AG20443 (cell line): ENCODE measurements at regions not wholly inside any gene's neighbourhood (a gene's known extent, or its start where the extent isn't known, plus 50 kb on each side); places are given as distances from the start of the nearest gene placed in this dataset.
A peak's percentile ranks its signal among the peaks of the same experiment; 100 is the strongest.
"Not testable (repeated sequence)": the region's sequence is repeated elsewhere in the genome, so short reads cannot be mapped to it uniquely, and the experiment has no call there.

Source experiments
- DNase-seq: peaks from one replicate; pipeline ENCODE4 v3.0.0; 2012; ENCODE audit warnings: low spot score, mixed read lengths

DNA sequence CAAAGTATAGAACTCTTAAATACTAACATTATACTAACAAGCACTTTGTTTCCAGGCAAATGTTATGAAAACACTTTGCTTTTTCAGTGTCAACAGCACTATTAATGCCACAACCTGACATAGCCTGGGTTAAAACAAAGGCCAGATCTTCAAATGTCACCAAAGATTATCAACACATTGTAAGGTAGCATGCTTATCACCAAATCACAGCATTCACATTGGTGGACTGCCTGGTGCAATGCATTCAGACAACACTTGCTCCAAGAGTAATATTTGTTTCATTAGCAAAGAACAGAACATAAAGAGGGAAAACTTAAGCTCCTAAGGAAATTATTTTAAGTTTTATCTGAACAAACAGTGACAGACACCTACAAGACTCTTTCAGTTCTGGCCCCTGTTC is 1361.2 kb downstream of the CDH8 start:
- no peak for DNase-seq

DNA sequence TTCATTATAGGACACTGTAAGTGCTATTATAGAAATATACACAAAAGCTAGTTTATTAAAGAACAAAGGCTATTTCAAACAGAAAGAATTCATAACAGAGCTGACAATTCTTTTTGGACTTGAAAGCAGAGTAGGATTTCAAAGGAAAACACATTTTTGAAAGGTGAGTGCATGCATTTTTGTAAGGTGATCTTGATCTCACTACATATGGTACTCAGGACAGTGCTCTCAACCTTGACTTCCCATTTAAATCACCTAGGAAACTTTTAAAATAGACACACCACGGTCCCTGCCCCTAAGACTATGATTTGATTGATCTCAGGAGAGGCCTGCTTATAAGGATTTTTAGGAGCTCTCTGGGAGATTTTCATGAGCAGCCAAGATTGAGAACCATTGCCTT is 1362.0 kb downstream of the CDH8 start:
- no peak for DNase-seq

DNA sequence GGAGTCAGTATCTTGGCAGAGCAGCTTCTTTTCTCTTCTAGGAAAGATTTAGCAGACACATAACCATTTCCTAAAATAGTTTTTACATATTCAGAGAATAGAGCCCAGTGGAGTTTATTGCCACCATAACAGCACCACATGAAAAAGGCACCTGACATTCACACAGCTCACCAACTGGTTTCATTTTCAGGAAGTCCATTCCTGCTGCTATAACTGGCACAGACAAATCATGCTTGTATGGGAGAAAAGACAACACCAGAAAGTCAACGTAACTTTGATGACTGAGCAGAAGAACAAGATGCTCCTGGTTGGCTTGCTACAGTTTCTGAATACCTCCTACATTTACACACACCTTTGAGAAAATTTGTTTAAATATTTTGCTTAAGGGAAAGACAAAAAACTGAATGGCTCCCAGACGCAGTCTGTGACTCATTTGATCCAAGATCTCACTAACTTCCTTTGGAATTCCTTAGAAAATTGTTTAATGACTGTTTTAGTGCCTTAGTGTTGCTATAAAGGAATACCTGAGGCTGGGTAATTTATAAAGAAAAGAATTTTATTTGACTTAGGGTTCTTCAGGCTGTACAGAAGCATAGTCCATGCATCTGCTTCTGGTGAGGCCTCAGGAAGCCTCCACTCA is 1380.6 kb downstream of the CDH8 start:
- no peak for DNase-seq

GRCh38 chr16:60651346-60651745 is 1384.9 kb downstream of the CDH8 start:
- peak; percentile 14 for DNase-seq

- DNase-seq = no peak
These were observed 1387.9 kb downstream of the CDH8 start for GRCh38 chr16:60648290-60648689.

DNA sequence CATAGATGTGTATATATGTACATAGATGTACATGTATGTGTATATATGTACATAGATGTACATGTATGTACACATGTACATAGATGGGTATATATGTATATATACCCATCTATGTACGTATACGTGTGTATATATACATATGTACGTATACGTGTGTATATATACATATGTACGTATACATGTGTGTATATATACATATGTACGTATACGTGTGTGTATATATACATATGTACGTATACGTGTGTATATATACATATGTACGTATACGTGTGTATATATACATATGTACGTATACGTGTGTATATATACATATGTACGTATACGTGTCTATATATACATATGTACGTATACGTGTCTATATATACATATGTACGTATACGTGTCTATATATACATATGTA is 1388.8 kb downstream of the CDH8 start:
- DNase-seq = not testable (repeated sequence)

- DNase-seq = no peak
These were observed 1389.6 kb downstream of the CDH8 start for GRCh38 chr16:60646631-60647030.

DNA sequence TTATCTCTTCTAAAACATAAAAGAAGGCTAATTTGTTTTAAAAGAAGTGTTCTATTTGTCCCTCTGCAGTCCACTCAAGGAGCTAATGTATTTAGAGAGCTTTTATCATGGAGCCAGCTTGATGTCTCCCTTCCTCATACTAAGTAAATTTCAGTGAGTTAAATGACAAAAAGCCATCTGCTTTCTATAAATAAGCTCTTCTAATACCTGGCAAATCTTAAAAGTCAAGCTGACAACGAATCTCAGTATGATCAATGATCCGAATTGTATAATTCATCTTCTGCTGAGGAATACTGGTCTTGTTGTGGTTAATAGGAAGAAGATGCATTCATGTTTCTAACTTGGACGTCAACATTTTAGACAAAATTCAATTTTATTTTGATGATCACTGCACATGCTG is 1390.7 kb downstream of the CDH8 start:
- no peak for DNase-seq

- DNase-seq = peak; percentile 38
These were observed 1393.3 kb downstream of the CDH8 start for GRCh38 chr16:60642956-60643355.

DNA sequence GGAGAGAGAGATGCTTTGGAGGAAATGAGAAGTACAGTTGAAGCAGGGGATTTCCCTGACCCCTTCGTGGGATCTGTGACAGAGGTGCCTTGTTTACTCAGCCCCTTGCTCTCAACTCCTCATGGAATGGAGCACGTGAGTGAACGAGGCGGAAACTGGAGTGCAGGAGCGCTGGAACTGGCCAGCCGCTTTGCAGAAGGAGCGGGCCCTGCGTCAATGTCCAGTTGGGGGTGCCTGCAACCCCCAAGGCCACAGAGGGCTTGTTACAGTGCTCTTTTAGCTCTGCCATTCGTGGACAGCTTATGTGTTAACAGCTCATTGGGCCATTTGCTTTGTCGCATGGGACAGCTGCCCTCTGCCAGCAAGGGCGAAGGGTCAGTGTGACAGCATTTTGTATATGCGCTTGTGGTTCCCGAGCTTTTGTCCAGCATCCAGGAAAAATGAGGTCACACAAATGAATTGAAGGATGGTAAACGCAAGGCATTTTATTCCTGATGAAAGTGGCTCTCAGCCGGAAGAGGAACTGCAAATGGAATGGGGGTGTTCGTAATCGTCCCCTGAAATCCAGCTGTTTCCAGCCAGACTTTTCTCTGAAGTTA is 1395.1 kb downstream of the CDH8 start:
- DNase-seq = no peak

DNA sequence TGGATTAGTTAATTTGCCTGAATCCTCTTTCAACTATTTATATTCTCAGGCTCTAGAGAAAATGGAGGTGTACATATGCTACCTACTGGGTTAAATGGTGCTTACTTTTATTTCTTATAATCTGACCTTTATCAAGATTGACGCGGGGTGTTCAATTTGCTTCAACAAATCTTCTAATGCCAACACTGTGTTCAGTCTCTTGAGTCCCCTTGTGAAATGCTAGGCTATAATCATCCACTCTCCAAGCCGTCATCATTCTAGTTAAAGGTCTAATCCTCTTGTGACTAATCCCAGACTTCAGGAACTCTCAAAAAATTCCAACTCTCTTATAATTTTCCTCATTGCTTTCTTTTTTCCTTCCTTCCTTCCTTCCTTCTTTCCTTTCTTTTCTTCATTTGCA is 1396.2 kb downstream of the CDH8 start:
- no peak for DNase-seq

DNA sequence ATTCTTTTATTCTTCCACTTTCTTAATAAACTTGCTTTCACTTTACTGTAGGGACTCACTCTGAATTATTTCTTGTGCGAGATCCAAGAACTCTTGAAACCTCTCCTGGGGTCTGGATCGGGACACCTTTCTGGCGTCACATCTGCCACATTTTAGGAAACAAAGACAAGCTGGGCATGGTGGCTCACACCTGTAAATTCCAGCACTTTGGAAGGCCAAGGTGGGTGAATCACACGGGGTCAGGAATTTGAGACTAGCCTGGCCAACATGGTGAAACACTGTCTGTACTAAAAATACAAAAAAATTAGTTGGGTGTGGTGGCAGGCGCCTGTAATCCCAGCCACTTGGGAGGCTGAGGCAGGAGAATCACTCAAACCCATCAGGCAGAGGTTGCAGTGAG is 1399.6 kb downstream of the CDH8 start:
- DNase-seq = not testable (repeated sequence)

DNA sequence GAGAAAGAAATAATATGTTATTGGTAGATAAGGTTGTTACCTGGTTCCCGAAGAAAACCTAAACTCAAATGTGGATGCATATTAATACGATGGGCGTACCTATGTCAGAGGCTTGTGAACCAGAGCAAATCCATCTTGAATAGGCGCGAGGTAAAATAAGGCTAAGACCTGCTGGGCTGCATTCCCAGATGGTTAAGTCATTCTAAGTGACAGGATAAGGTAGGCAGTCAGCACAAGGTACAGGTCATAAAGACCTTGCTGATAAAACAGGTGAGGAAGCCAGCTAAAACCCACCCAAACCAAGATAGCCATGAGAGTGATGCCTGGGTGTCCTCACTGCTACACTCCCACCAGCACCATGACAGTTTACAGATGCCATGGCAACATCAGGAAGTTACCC is 1400.1 kb downstream of the CDH8 start:
- DNase-seq = no peak

DNA sequence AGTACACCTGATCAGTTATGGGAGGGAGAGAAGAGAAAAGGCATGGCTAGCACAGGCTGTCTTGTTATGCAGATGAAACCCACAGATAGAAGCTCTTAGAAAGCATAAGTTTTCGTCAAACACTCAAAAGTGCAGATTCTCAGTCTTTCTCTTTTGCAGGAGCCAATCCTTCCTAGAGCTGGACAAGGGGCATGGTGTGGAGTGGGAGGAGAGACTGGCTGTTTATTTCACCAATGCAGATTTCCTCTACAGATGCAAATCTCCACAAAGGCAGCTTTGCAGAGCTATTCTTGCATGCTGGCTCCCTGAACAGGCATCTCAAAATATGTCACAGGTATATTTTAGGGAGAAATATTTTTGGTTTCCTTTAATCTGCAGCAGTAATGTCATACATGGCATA is 1400.7 kb downstream of the CDH8 start:
- no peak for DNase-seq

DNA sequence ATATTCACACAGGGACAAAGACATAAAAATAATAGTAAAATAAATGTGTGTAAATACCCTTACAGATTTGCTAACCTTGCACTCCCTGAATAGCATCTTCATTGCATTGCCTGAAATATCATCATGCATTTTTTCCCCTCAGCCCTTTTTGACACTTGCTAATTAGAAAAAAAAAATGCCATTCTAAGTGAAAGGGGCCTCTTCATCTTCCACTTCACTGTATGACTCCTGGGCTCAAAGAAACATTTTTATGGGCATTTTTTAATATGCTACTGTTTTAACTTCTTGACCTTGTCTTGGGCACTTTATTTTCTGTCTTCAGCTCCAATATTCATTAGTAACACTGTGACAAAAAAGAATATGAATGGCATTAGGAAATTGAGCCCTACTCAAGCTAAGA is 1424.4 kb downstream of the CDH8 start:
- no peak for DNase-seq

- DNase-seq = no peak
These were observed 1427.3 kb downstream of the CDH8 start for GRCh38 chr16:60608971-60609370.

- not testable (repeated sequence) for DNase-seq
These were observed 1430.6 kb downstream of the CDH8 start for GRCh38 chr16:60605652-60606051.

GRCh38 chr16:60605176-60605575 is 1431.1 kb downstream of the CDH8 start:
- no peak for DNase-seq

DNA sequence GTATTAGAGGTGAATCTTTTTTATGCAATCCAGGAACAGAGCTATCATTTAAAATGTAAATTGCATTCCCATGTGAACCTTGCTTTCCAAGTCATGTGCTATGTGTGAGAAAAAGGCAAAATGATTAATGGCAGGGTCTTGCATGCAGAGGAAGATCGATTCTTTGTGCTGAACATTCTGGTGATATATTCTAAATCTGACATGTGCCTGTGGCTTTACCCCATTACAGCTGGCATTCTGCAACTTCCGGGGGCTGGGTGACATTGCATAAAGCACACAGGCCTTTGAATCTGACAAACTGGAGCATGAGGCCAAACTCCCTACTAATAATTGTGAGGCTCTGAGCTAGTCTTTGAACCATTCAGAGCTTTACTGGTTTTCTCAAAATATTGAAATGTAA is 1449.7 kb downstream of the CDH8 start:
- DNase-seq = no peak

DNA sequence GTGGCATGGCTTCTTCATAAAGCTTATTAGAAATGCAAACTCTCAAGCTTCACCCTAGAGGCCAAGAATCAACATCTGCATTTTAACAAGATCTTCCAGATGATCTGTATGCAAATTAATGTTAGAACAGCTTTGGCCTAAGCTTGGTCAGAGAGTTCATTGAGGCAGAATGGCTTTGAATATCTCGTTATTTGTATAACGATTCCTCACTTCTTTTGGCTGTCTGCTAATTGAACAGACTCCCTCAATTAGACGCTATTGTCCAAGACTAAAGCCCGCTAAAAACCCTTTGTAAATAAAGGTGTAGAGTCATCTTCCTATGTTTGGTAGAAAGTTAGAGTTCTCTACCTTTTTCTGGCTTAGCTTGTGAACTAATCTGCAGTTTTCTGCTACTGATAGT is 1453.7 kb downstream of the CDH8 start:
- DNase-seq = no peak

DNA sequence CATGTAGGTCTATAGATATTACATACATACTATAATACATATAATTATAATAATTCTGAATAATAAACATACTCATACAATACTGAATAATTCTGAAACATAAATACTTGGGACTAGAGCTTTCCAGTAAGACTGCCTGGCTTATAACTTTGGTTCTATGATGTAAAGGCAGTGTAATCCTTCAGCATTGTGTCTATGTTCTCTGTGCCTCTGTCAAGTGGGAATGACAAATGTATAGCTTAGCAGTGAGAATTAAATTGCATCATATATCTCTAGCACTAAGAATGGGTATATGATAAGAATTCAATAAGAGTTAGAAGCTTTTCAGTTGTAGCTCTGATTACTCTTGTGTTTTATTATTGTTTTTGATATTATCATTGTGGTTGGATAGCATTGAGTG is 1469.3 kb downstream of the CDH8 start:
- DNase-seq = no peak

- no peak for DNase-seq
These were observed 1471.7 kb downstream of the CDH8 start for GRCh38 chr16:60564588-60564987.

DNA sequence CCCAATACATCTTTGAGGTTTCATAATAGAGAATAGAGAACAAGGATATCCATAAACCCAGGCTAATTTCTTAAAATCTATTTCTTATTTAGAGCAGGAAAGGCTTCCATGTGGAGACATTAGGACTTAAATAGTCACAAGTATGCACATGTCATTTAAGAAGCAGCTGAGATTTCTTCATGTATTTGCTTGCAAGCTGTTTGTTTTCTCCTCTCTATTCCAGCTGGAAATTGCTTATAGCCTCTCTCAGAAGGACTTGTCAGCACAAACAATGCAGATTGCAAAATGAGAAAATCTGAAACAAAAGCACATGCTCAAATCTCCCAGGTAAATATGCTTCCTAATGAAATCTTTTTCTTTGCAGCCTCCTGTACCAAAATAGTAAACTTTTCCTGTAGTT is 1473.1 kb downstream of the CDH8 start:
- no peak for DNase-seq

DNA sequence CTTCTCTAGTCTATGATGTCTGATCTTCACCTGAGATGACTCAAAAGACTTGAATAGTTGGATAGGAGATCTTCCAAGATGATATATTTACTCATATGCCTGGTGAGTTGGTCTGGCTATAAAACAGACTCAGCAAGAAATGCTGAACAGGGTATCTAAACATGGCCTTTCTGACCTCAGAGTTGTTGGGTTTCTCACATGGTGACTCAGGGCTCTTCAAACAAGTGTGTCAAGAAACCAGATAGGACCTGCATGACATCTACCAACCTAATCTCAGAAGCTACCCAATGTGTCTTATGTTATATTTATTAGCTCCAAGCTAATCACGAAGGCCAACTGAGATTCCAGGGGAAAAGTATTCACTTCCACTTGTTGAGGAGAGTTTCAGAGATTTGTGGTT is 1477.3 kb downstream of the CDH8 start:
- DNase-seq = no peak
